ENCODE measurements at regions not wholly inside any gene's neighbourhood (a gene's known extent, or its start where the extent isn't known, plus 50 kb on each side); places are given as distances from the start of the nearest gene placed in this dataset.

DNA sequence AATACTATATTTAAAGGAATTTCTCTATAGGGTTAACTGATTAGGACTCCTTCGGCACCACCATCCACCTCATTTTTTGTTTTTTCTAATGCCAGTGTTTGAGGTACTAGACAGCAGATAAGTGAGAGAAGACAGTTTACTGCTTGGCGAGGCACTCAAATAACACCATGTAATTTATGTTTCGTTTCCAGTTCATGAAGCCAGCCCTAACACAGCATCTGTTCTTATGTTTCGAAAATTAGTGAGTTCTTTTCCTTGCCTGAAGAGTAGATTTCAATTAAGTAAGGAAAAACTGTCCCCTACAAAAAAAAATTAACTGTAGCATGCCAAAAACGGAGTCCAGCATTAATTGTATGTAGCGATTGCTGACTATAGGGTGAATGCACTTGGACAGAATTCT is 409.1 kb downstream of the TBC1D4 start:
- Mint-ChIP-seq H3K4me3 (no peak overlapping the region), H3K27ac (no peak overlapping the region), H3K27me3 (ENCODE audit: insufficient read depth, low read depth, poor library complexity) (no peaks in the 10 kb centered on the region), H3K9me3 (no peaks in the 10 kb centered on the region), H3K36me3 (ENCODE audit: low read depth) (no peaks in the 10 kb centered on the region), H3K4me1 (peaks cover 2% of the 10 kb centered on the region; the same call in 1 of the 3 replicates)
- Histone ChIP-seq H3K79me2 (replicated peaks; ENCODE audit: insufficient read depth) (no peaks in the 10 kb centered on the region), H3K27me3 (ENCODE audit: insufficient read depth) (no peaks in the 10 kb centered on the region), H2AFZ (no peak overlapping the region), H3K4me1 (ENCODE audit: insufficient read depth) (no peaks in the 10 kb centered on the region), H3K4me2 (no peak overlapping the region), H3K9me2 (ENCODE audit: insufficient read depth) (no peaks in the 10 kb centered on the region), H4K20me1 (replicated peaks; ENCODE audit: insufficient read depth) (no peaks in the 10 kb centered on the region), H3K4me3 (no peak overlapping the region), H3K27ac (ENCODE audit: low read depth) (no peak overlapping the region), H3F3A (replicated peaks; ENCODE audit: low read depth) (no peaks in the 10 kb centered on the region), H3K36me3 (ENCODE audit: insufficient read depth) (no peaks in the 10 kb centered on the region)
- TF ChIP-seq EZH2 (IDR thresholded peaks at IDR 0.05; ENCODE audit: low read depth, unreplicated experiment) (no peak), CREB1 (CRISPR knock-in tag; IDR thresholded peaks at IDR 0.05; ENCODE audit: low read depth) (no peak), ZNF114 (CRISPR knock-in tag; IDR thresholded peaks at IDR 0.05) (no peak), ZNF331 (CRISPR knock-in tag; IDR thresholded peaks at IDR 0.05; ENCODE audit: low read depth) (no peak), POLR2AphosphoS5 (IDR thresholded peaks at IDR 0.05; ENCODE audit: low read depth) (no peak)
- TF ChIP-seq, protein P1, sequence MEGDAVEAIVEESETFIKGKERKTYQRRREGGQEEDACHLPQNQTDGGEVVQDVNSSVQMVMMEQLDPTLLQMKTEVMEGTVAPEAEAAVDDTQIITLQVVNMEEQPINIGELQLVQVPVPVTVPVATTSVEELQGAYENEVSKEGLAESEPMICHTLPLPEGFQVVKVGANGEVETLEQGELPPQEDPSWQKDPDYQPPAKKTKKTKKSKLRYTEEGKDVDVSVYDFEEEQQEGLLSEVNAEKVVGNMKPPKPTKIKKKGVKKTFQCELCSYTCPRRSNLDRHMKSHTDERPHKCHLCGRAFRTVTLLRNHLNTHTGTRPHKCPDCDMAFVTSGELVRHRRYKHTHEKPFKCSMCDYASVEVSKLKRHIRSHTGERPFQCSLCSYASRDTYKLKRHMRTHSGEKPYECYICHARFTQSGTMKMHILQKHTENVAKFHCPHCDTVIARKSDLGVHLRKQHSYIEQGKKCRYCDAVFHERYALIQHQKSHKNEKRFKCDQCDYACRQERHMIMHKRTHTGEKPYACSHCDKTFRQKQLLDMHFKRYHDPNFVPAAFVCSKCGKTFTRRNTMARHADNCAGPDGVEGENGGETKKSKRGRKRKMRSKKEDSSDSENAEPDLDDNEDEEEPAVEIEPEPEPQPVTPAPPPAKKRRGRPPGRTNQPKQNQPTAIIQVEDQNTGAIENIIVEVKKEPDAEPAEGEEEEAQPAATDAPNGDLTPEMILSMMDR (conservative IDR thresholded peaks at IDR 0.05; ENCODE audit: low read depth in 2 of 2) = no peak
- TF ChIP-seq, protein P2, sequence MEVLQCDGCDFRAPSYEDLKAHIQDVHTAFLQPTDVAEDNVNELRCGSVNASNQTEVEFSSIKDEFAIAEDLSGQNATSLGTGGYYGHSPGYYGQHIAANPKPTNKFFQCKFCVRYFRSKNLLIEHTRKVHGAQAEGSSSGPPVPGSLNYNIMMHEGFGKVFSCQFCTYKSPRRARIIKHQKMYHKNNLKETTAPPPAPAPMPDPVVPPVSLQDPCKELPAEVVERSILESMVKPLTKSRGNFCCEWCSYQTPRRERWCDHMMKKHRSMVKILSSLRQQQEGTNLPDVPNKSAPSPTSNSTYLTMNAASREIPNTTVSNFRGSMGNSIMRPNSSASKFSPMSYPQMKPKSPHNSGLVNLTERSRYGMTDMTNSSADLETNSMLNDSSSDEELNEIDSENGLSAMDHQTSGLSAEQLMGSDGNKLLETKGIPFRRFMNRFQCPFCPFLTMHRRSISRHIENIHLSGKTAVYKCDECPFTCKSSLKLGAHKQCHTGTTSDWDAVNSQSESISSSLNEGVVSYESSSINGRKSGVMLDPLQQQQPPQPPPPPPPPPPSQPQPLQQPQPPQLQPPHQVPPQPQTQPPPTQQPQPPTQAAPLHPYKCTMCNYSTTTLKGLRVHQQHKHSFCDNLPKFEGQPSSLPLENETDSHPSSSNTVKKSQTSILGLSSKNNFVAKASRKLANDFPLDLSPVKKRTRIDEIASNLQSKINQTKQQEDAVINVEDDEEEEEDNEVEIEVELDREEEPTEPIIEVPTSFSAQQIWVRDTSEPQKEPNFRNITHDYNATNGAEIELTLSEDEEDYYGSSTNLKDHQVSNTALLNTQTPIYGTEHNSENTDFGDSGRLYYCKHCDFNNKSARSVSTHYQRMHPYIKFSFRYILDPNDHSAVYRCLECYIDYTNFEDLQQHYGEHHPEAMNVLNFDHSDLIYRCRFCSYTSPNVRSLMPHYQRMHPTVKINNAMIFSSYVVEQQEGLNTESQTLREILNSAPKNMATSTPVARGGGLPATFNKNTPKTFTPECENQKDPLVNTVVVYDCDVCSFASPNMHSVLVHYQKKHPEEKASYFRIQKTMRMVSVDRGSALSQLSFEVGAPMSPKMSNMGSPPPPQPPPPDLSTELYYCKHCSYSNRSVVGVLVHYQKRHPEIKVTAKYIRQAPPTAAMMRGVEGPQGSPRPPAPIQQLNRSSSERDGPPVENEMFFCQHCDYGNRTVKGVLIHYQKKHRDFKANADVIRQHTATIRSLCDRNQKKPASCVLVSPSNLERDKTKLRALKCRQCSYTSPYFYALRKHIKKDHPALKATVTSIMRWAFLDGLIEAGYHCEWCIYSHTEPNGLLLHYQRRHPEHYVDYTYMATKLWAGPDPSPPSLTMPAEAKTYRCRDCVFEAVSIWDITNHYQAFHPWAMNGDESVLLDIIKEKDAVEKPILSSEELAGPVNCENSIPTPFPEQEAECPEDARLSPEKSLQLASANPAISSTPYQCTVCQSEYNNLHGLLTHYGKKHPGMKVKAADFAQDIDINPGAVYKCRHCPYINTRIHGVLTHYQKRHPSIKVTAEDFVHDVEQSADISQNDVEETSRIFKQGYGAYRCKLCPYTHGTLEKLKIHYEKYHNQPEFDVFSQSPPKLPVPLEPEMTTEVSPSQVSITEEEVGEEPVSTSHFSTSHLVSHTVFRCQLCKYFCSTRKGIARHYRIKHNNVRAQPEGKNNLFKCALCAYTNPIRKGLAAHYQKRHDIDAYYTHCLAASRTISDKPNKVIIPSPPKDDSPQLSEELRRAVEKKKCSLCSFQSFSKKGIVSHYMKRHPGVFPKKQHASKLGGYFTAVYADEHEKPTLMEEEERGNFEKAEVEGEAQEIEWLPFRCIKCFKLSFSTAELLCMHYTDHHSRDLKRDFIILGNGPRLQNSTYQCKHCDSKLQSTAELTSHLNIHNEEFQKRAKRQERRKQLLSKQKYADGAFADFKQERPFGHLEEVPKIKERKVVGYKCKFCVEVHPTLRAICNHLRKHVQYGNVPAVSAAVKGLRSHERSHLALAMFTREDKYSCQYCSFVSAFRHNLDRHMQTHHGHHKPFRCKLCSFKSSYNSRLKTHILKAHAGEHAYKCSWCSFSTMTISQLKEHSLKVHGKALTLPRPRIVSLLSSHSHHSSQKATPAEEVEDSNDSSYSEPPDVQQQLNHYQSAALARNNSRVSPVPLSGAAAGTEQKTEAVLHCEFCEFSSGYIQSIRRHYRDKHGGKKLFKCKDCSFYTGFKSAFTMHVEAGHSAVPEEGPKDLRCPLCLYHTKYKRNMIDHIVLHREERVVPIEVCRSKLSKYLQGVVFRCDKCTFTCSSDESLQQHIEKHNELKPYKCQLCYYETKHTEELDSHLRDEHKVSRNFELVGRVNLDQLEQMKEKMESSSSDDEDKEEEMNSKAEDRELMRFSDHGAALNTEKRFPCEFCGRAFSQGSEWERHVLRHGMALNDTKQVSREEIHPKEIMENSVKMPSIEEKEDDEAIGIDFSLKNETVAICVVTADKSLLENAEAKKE (CRISPR knock-in tag; IDR thresholded peaks at IDR 0.05) = no peak
- DNase-seq (ENCODE audit: low spot score) (no peak), ATAC-seq (no peak)
